ENCODE measurements at regions not wholly inside any gene's neighbourhood (a gene's known extent, or its start where the extent isn't known, plus 50 kb on each side); places are given as distances from the start of the nearest gene placed in this dataset.

- H3K4me3 ChIP-seq = no peak overlapping the region
- no peak overlapping the region for H3K9ac ChIP-seq
- no peaks in the 10 kb centered on the region for H3K27me3 ChIP-seq
- no peaks in the 10 kb centered on the region for H3K4me1 ChIP-seq
- no peak for TF ChIP-seq Cebpa-rat (IDR thresholded peaks at IDR 0.05)
- no peak overlapping the region for H3K27ac ChIP-seq
- no peaks in the 10 kb centered on the region for H3K36me3 ChIP-seq
- H4K20me1 ChIP-seq = no peaks in the 10 kb centered on the region
- no peak overlapping the region for H3K4me2 ChIP-seq
- H3K9me3 ChIP-seq (replicated peaks in 1 of 11) = peaks cover 19 to 34% (median 27%) of the 10 kb centered on the region in 11 experiments; a peak in 21 of 22 replicates
Measured at GRCh38 chr12:93960521-93960920, 187.9 kb upstream of the PLXNC1 start.

DNA sequence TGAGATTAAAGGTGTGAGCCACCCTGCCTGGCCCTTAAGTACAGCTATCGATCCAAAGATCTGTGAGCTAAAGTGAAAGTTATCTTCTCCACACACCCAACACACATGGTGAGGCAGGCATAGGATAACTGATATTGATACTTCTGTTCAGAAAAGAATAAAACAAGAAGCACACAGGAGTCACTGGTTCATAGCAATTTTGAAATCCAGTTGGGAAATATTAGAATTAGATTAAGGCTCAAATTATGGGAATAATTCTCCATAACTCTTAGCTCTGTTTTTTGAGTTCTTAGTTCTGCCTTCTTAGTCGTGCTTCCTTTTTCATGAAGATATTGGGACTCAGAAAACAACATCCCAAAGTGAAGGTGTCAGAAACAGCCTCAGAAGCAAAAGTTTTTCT, 186.0 kb upstream of the PLXNC1 start:
- H4K20me1 ChIP-seq = no peaks in the 10 kb centered on the region
- H3K27me3 ChIP-seq = no peaks in the 10 kb centered on the region
- H3K9me3 ChIP-seq (replicated peaks in 1 of 11) = peaks cover 9 to 19% (median 16%) of the 10 kb centered on the region in 11 experiments; a peak in 18 of 22 replicates
- H3K4me2 ChIP-seq = no peak overlapping the region
- no peak overlapping the region for H3K27ac ChIP-seq
- H3K9ac ChIP-seq = no peak overlapping the region
- H3K4me3 ChIP-seq = no peak overlapping the region
- no peak for TF ChIP-seq Cebpa-rat (IDR thresholded peaks at IDR 0.05)
- no peaks in the 10 kb centered on the region for H3K4me1 ChIP-seq
- no peaks in the 10 kb centered on the region for H3K36me3 ChIP-seq

DNA sequence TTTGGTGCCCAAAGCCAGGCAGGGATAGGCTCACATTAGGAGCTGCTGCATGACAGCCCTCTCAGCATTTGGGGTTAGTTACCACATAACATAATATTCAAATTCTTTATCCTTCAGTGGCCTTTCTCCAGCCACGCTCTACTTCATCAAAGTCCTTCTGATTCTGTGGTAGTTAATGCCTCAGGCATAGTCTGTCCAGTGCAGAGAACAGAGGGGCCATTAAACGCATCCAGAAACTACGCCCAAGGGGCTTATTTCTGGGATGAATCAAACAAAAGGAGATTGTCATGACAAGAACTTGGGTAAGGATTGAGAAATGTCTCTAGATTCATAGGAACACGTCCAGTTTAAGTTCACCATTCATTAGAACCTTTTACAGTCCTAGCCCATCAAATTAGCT, 183.4 kb upstream of the PLXNC1 start:
- Histone ChIP-seq H3K9ac (no peak overlapping the region), H4K20me1 (no peaks in the 10 kb centered on the region), H3K4me1 (peaks cover 0 to 18% (median 13%) of the 10 kb centered on the region in 10 experiments; a peak in 14 of 20 replicates), H3K9me3 (replicated peaks in 1 of 11) (peaks cover 9 to 18% (median 16%) of the 10 kb centered on the region in 11 experiments; a peak in 18 of 22 replicates), H3K36me3 (no peaks in the 10 kb centered on the region), H3K4me2 (no peak overlapping the region), H3K27ac (no peak overlapping the region), H3K27me3 (no peaks in the 10 kb centered on the region), H3K4me3 (no peak overlapping the region)
- no peak for TF ChIP-seq Cebpa-rat (IDR thresholded peaks at IDR 0.05)

- H3K4me2 ChIP-seq = no peak overlapping the region
- peaks cover 9 to 21% (median 16%) of the 10 kb centered on the region in 11 experiments; a peak in 18 of 22 replicates for H3K9me3 ChIP-seq (replicated peaks in 1 of 11)
- H3K27me3 ChIP-seq = no peaks in the 10 kb centered on the region
- H3K36me3 ChIP-seq = no peaks in the 10 kb centered on the region
- no peaks in the 10 kb centered on the region for H4K20me1 ChIP-seq
- no peak overlapping the region for H3K27ac ChIP-seq
- H3K4me1 ChIP-seq = peaks cover 0 to 18% (median 13%) of the 10 kb centered on the region in 10 experiments; a peak in 14 of 20 replicates
- TF ChIP-seq Cebpa-rat (IDR thresholded peaks at IDR 0.05) = no peak
- no peak overlapping the region for H3K4me3 ChIP-seq
- no peak overlapping the region for H3K9ac ChIP-seq
Measured at GRCh38 chr12:93966516-93967133, 181.8 kb upstream of the PLXNC1 start.

DNA sequence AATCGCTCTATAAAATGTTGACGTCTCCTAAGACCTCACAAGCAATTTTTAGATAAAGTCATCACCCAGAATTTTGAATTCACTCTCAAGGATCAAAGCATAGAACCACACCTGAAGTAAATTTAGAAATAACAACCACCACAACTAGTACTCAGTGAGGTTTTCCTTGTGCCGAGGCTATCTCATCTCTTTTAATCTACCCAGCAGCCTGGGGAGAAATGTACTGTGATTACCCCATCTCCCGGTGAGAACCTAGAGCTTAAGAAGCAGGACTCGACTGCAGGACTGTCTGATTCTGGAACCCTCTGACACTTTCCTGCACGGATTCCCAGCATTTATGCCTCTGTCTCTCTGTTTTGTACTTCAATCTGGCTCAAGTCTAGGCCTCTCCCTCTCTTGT, 180.9 kb upstream of the PLXNC1 start:
- no peak overlapping the region for H3K27ac ChIP-seq
- TF ChIP-seq Cebpa-rat (IDR thresholded peaks at IDR 0.05) = no peak
- no peaks in the 10 kb centered on the region for H3K27me3 ChIP-seq
- no peaks in the 10 kb centered on the region for H4K20me1 ChIP-seq
- H3K4me2 ChIP-seq = no peak overlapping the region
- H3K36me3 ChIP-seq = no peaks in the 10 kb centered on the region
- peaks cover 0 to 18% (median 13%) of the 10 kb centered on the region in 10 experiments; a peak in 14 of 20 replicates for H3K4me1 ChIP-seq
- H3K9ac ChIP-seq = no peak overlapping the region
- peaks cover under 1 to 13% (median 8%) of the 10 kb centered on the region in 11 experiments; a peak in 17 of 22 replicates for H3K9me3 ChIP-seq (replicated peaks in 1 of 11)
- H3K4me3 ChIP-seq = no peak overlapping the region

DNA sequence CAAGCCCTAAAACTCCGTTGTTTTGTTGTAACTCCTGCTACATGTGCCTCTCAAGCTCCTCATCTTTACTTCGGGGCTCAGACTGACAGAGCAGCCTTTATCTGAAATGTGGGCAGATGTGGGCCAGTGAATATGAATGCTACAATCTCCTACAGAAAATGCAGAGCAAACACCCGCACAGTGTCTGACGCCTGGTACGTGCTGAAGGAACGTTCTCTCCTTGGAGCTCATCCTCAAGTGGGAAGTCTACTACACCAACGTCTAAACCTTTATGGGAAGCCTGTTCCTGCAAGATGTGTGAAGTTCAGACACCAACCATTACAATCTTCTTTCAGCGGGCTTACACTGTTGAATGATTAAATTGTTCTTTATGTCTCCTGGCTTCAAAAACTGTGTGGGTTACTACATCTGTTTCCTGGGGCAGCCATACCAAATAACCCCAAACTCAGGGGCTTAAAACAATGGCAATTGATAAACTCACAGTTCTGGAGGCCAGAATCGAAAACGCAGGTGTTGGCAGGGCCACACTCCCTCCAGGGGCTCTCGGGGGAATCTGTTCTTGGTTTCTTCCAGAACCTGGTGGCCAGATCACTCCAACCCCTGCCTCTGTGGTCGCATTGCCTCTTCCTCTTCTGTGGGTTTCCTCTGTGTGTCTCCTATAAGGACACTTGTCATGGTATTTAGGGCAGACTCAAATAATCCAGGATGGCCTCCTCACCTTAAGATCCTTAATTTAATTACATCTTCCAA, 179.7 kb upstream of the PLXNC1 start:
- Histone ChIP-seq H3K4me1 (peaks cover 0 to 18% (median 13%) of the 10 kb centered on the region in 10 experiments; a peak in 14 of 20 replicates), H3K9ac (no peak overlapping the region), H3K4me2 (peak overlapping the region in 9 of 11 experiments; percentile 2 to 70 (median 59); a peak in 16 of 22 replicates), H3K36me3 (no peaks in the 10 kb centered on the region), H4K20me1 (no peaks in the 10 kb centered on the region), H3K9me3 (replicated peaks in 1 of 11) (peaks cover 0 to 5% (median 0%) of the 10 kb centered on the region in 11 experiments; a peak in 1 of 22 replicates), H3K27ac (no peak overlapping the region), H3K27me3 (no peaks in the 10 kb centered on the region), H3K4me3 (no peak overlapping the region)
- no peak for TF ChIP-seq Cebpa-rat (IDR thresholded peaks at IDR 0.05)

DNA sequence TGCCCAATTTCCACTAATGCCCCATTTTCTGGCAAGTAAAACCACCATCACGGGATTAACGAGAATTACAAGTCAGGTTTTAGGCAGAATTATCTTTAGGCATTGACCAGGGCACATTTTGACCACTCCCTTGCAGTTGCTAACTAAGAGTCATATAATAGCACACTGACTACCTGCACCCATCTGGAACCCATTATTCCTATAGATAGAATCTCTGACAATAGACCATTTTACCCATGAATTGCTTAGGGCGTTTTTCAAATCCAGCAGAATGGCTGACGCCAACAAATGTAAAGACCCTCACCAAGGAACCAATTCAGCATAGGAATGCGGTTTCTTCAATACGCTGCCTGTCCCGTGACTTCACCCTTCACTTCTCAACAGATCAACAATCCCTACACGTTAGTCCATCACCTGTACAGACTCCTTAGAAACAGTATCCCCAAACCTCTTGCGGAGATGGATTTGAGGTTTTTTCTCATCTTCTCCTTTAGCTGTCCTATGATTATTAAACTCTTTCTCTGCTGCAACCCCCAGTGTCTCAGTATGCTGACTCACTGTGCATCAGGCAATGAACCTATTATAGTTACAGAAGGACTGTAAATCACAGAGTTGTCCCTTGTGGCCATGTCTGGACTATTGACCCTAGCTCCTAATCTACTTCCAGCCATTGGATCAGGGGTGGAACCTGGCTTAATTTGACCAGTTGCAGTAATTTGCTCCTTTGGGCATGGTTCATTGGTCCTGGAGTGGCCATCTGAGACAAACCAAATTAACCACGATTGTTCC, 177.3 kb upstream of the PLXNC1 start:
- Histone ChIP-seq H3K4me1 (peaks cover 0 to 27% (median 20%) of the 10 kb centered on the region in 10 experiments; a peak in 14 of 20 replicates), H3K4me2 (no peak overlapping the region), H3K9ac (no peak overlapping the region), H3K36me3 (no peaks in the 10 kb centered on the region), H4K20me1 (no peaks in the 10 kb centered on the region), H3K9me3 (replicated peaks in 1 of 11) (peaks cover 0 to 5% (median 0%) of the 10 kb centered on the region in 11 experiments; a peak in 1 of 22 replicates), H3K27me3 (no peaks in the 10 kb centered on the region), H3K4me3 (no peak overlapping the region), H3K27ac (no peak overlapping the region)
- TF ChIP-seq Cebpa-rat (IDR thresholded peaks at IDR 0.05) = no peak

GRCh38 chr12:93972411-93973208, 175.8 kb upstream of the PLXNC1 start:
- no peak overlapping the region for H3K4me3 ChIP-seq
- no peaks in the 10 kb centered on the region for H3K36me3 ChIP-seq
- no peak overlapping the region for H3K27ac ChIP-seq
- no peaks in the 10 kb centered on the region for H4K20me1 ChIP-seq
- no peak overlapping the region for H3K9ac ChIP-seq
- H3K27me3 ChIP-seq = no peaks in the 10 kb centered on the region
- TF ChIP-seq Cebpa-rat (IDR thresholded peaks at IDR 0.05) = no peak
- peaks cover 0 to 5% (median 0%) of the 10 kb centered on the region in 11 experiments; a peak in 1 of 22 replicates for H3K9me3 ChIP-seq (replicated peaks in 1 of 11)
- peaks cover 0 to 29% (median 22%) of the 10 kb centered on the region in 10 experiments; a peak in 14 of 20 replicates for H3K4me1 ChIP-seq
- no peak overlapping the region for H3K4me2 ChIP-seq

Measured in BLaER1 treated with 17β-estradiol and CSF1 and Interleukin-3, amounts not matched to agents 10 nM and 100 nM (cell line).